H1 (cell line): ENCODE measurements at regions not wholly inside any gene's neighbourhood (a gene's known extent, or its start where the extent isn't known, plus 50 kb on each side); places are given as distances from the start of the nearest gene placed in this dataset.

ENCODE experiments used
- CTCF ChIA-PET: fragments of 300-600 bp; sonication (Branson Sonifier 250); formaldehyde crosslinking; loops from one replicate; lab custom pipeline; 2021; ENCODE audit not compliant: partially characterized antibody; lab: Charles Lee
- POLR2A ChIA-PET: fragments of 300-600 bp; sonication (Branson Sonifier 250); formaldehyde crosslinking; loops from one replicate; lab custom pipeline; 2021; ENCODE audit warnings: inconsistent platforms; ENCODE audit not compliant: partially characterized antibody; lab: Charles Lee
- DNase-seq, 2 experiments: peaks; one replicate each; pipeline versions ENCODE4 v3.0.0 to v3.0.0-alpha.2; 2010 to 2022; ENCODE audit warnings: low spot score in 2 of 2, low read depth in 1 of 2, mixed read lengths in 1 of 2
- FAIRE-seq: peaks from 2 replicates; lab custom pipeline; 2011; peaks lifted over from hg19 to GRCh38; lab: Jason Lieb, UNC
- H2AFZ ChIP-seq: 2 replicates; pipeline ENCODE4 v1.8.1; 2012; ENCODE audit warnings: low read length, inconsistent platforms
- H2AK5ac ChIP-seq: 2 replicates; pipeline ENCODE4 v1.6.1; 2013; ENCODE audit warnings: low read depth, low read length
- H2BK120ac ChIP-seq: replicated peaks from 2 replicates; pipeline ENCODE3; 2013; ENCODE audit warnings: low read depth, low read length, inconsistent platforms
- H2BK12ac ChIP-seq: 2 replicates; pipeline ENCODE4 v1.6.1; 2013; ENCODE audit warnings: low read depth, low read length
- H2BK15ac ChIP-seq: 2 replicates; pipeline ENCODE4 v1.6.1; 2013; ENCODE audit warnings: low read length
- H2BK20ac ChIP-seq: 2 replicates; pipeline ENCODE4 v1.6.1; 2013; ENCODE audit warnings: low read length
- H2BK5ac ChIP-seq: 2 replicates; pipeline ENCODE4 v1.6.1; 2013; ENCODE audit warnings: low read depth, low read length
- H3K14ac ChIP-seq: 2 replicates; pipeline ENCODE4 v1.6.1; 2013; ENCODE audit warnings: inconsistent platforms; ENCODE audit not compliant: insufficient read length
- H3K18ac ChIP-seq: 2 replicates; pipeline ENCODE4 v1.6.1; 2013; ENCODE audit warnings: low read length; ENCODE audit errors: extremely low read depth
- H3K23ac ChIP-seq: 2 replicates; pipeline ENCODE4 v1.6.1; 2013; ENCODE audit warnings: inconsistent platforms; ENCODE audit not compliant: insufficient read length
- H3K23me2 ChIP-seq: 2 replicates; pipeline ENCODE4 v1.6.1; 2013; ENCODE audit warnings: low read depth, low read length
- H3K27ac ChIP-seq: 2 replicates; pipeline ENCODE4 v1.6.1; 2011; ENCODE audit warnings: low read depth, low read length, inconsistent platforms
- H3K27me3 ChIP-seq, 4 experiments: replicated peaks in 1 of 4; 1 replicate in 1 of 4; 2 replicates in 3 of 4; pipeline versions ENCODE4 v1.6.1 to v1.8.1; 2011 to 2013; ENCODE audit warnings: low read length in 3 of 4, mild to moderate bottlenecking in 3 of 4, inconsistent platforms in 2 of 4, mixed read lengths in 2 of 4, moderate library complexity in 1 of 4; ENCODE audit not compliant: control insufficient read depth in 3 of 4, insufficient read depth in 3 of 4; ENCODE audit errors: extremely low read depth in 1 of 4
- H3K36me3 ChIP-seq, 4 experiments: 2 replicates each; pipeline versions ENCODE4 v1.6.1 to v1.8.1; 2011 to 2013; ENCODE audit warnings: mild to moderate bottlenecking in 4 of 4, low read length in 3 of 4, moderate library complexity in 2 of 4, control low read depth in 1 of 4, inconsistent platforms in 1 of 4; ENCODE audit not compliant: insufficient read depth in 4 of 4, control insufficient read depth in 2 of 4
- H3K4ac ChIP-seq: replicated peaks from 2 replicates; pipeline ENCODE3; 2013; ENCODE audit warnings: low read length, low read depth, mixed read lengths, inconsistent platforms; ENCODE audit not compliant: insufficient read length
- H3K4me1 ChIP-seq, 4 experiments: replicated peaks in 1 of 4; 1 replicate in 1 of 4; 2 replicates in 3 of 4; pipeline versions ENCODE4 v1.6.1 to v1.8.1; 2011 to 2013; ENCODE audit warnings: low read length in 3 of 4, inconsistent platforms in 2 of 4, mixed read lengths in 1 of 4; ENCODE audit not compliant: insufficient read depth in 4 of 4, control insufficient read depth in 3 of 4
- H3K4me2 ChIP-seq, 2 experiments: 2 replicates each; pipeline versions ENCODE4 v1.6.1 to v1.8.1; 2011 to 2013; ENCODE audit warnings: low read depth in 2 of 2, low read length in 2 of 2, control low read depth in 1 of 2, inconsistent platforms in 1 of 2, mild to moderate bottlenecking in 1 of 2; ENCODE audit not compliant: insufficient read depth in 1 of 2
- H3K4me3 ChIP-seq, 4 experiments: fragments of 200-600, 300-600 bp in 1 of 4; sonication (generic), shearing (Covaris generic), sonication (Bioruptor Twin) in 1 of 4; 2 replicates each; pipeline versions ENCODE4 v1.5.1 to v1.8.1; 2011 to 2016; ENCODE audit warnings: low read length in 4 of 4, low read depth in 3 of 4, control low read depth in 2 of 4, inconsistent platforms in 2 of 4, mild to moderate bottlenecking in 2 of 4, mixed read lengths in 1 of 4, moderate library complexity in 1 of 4; ENCODE audit not compliant: insufficient read depth in 2 of 4; ENCODE audit errors: extremely low read depth in 1 of 4
- H3K56ac ChIP-seq: replicated peaks from 2 replicates; pipeline ENCODE3; 2013; ENCODE audit warnings: low read depth, mild to moderate bottlenecking, mixed read lengths, low read length, inconsistent platforms; ENCODE audit not compliant: insufficient read length
- H3K79me1 ChIP-seq: 2 replicates; pipeline ENCODE4 v1.6.1; 2013; ENCODE audit warnings: low read depth, low read length, control low read depth
- H3K79me2 ChIP-seq, 2 experiments: 2 replicates each; pipeline versions ENCODE4 v1.6.1 to v1.8.1; 2012 to 2013; ENCODE audit warnings: low read length in 2 of 2, mild to moderate bottlenecking in 2 of 2, inconsistent platforms in 1 of 2; ENCODE audit not compliant: insufficient read depth in 2 of 2, control insufficient read depth in 1 of 2
- H3K9ac ChIP-seq, 4 experiments: replicated peaks in 1 of 4; 1 replicate in 1 of 4; 2 replicates in 3 of 4; pipeline versions ENCODE4 v1.6.1 to v1.8.1; 2011 to 2013; ENCODE audit warnings: low read depth in 3 of 4, low read length in 3 of 4, control low read depth in 2 of 4, mild to moderate bottlenecking in 2 of 4, moderate library complexity in 2 of 4, inconsistent platforms in 1 of 4; ENCODE audit errors: extremely low read depth in 1 of 4
- H3K9me3 ChIP-seq, 2 experiments: 2 replicates each; pipeline versions ENCODE4 v1.6.1 to v1.8.1; 2012 to 2013; ENCODE audit warnings: mild to moderate bottlenecking in 2 of 2, moderate library complexity in 2 of 2, control low read depth in 1 of 2, inconsistent platforms in 1 of 2, low read depth in 1 of 2, low read length in 1 of 2, mixed read lengths in 1 of 2; ENCODE audit not compliant: insufficient read depth in 2 of 2
- H4K20me1 ChIP-seq, 2 experiments: replicated peaks in 1 of 2; 2 replicates each; pipeline versions ENCODE3 to v1.8.1; 2011 to 2013; ENCODE audit warnings: inconsistent platforms in 2 of 2, low read length in 2 of 2, mild to moderate bottlenecking in 1 of 2; ENCODE audit not compliant: insufficient read depth in 2 of 2, control insufficient read depth in 1 of 2
- H4K5ac ChIP-seq: 2 replicates; pipeline ENCODE4 v1.6.1; 2013; ENCODE audit warnings: low read length, low read depth, mixed read lengths, inconsistent platforms; ENCODE audit not compliant: insufficient read length
- H4K8ac ChIP-seq: 2 replicates; pipeline ENCODE4 v1.8.0; 2013; ENCODE audit warnings: mild to moderate bottlenecking, moderate library complexity, low read length, inconsistent platforms; ENCODE audit not compliant: insufficient read depth; ENCODE audit errors: extremely low read depth
- H4K91ac ChIP-seq: replicated peaks from 2 replicates; pipeline ENCODE3; 2013; ENCODE audit warnings: low read length, mixed read lengths, inconsistent platforms; ENCODE audit not compliant: insufficient read length
- BACH1 ChIP-seq: IDR thresholded peaks from 2 replicates; pipeline ENCODE4 v1.6.1; 2012; ENCODE audit warnings: low read length, improper control_type of control experiment
- BCL11A ChIP-seq, 2 experiments: IDR thresholded peaks; one replicate each; pipeline ENCODE4 v1.6.1; 2011; ENCODE audit warnings: low read depth in 2 of 2, low read length in 2 of 2, mild to moderate bottlenecking in 2 of 2
- CHD1 ChIP-seq: IDR thresholded peaks from 2 replicates; pipeline ENCODE4 v1.6.1; 2012; ENCODE audit warnings: low read depth, low read length, improper control_type of control experiment
- GABPA ChIP-seq: IDR thresholded peaks from 2 replicates; pipeline ENCODE4 v1.6.1; 2011; ENCODE audit warnings: mild to moderate bottlenecking, low read length, moderate library complexity, borderline replicate concordance; ENCODE audit not compliant: insufficient read depth
- KDM1A ChIP-seq: fragments of 200-600, 300-600 bp; sonication (generic); IDR thresholded peaks from 2 replicates; pipeline ENCODE4 v1.7.1; 2016; ENCODE audit warnings: mild to moderate bottlenecking, low read length, borderline replicate concordance
- SP2 ChIP-seq: IDR thresholded peaks from 2 replicates; pipeline ENCODE4 v1.6.1; 2012; ENCODE audit warnings: mild to moderate bottlenecking, low read length, inconsistent platforms
- SP4 ChIP-seq: IDR thresholded peaks from 2 replicates; pipeline ENCODE4 v1.6.1; 2012; ENCODE audit warnings: low read length, inconsistent platforms

- Histone ChIP-seq H4K8ac (no peak overlapping the region), H3K4ac (no peak overlapping the region), H3K27me3 (no peaks in the 10 kb centered on the region), H3K27ac (no peak overlapping the region), H2BK5ac (no peak overlapping the region), H2BK20ac (no peak overlapping the region), H3K79me1 (no peaks in the 10 kb centered on the region), H2BK120ac (no peak overlapping the region), H3K18ac (no peak overlapping the region), H2BK12ac (no peak overlapping the region), H4K5ac (no peak overlapping the region), H3K9me3 (no peaks in the 10 kb centered on the region), H4K20me1 (no peaks in the 10 kb centered on the region), H3K79me2 (no peaks in the 10 kb centered on the region), H4K91ac (no peak overlapping the region), H3K56ac (no peak overlapping the region), H3K23ac (no peak overlapping the region), H3K4me2 (no peak overlapping the region), H3K4me1 (no peaks in the 10 kb centered on the region; a peak in 1 of 7 replicates), H2AFZ (no peak overlapping the region), H3K23me2 (no peaks in the 10 kb centered on the region), H2AK5ac (no peak overlapping the region), H2BK15ac (no peak overlapping the region), H3K36me3 (no peaks in the 10 kb centered on the region), H3K14ac (no peak overlapping the region), H3K9ac (no peak overlapping the region), H3K4me3 (no peak overlapping the region)
- CTCF ChIA-PET: no interaction called here
- TF ChIP-seq KDM1A: no peak
- TF ChIP-seq BACH1: no peak
- TF ChIP-seq BCL11A (IDR thresholded peaks at IDR 0.05; ENCODE audit: low read depth in 2 of 2, low read length in 2 of 2): no peak
- TF ChIP-seq GABPA: no peak
- TF ChIP-seq SP2: no peak
- TF ChIP-seq CHD1: no peak
- TF ChIP-seq SP4: no peak
- FAIRE-seq (no peak), DNase-seq (no peak)
- POLR2A ChIA-PET: no interaction called here
These were observed 199.9 kb downstream of the LRIG3 start for GRCh38 chr12:58720421-58720820.
